Posterior cingulate gyrus (tissue), 11 donors: ENCODE measurements at regions not wholly inside any gene's neighbourhood (a gene's known extent, or its start where the extent isn't known, plus 50 kb on each side); places are given as distances from the start of the nearest gene placed in this dataset.

Experiments used
- DNase-seq, 10 donors: peaks; one replicate each; pipeline versions ENCODE4 v3.0.0 to v3.0.0-alpha.2; 2020 to 2021; ENCODE audit warnings: mixed read lengths in 3 of 10
- intact Hi-C: fragments of 100-400 bp; cut with DNase I; formaldehyde crosslinking; loops from one replicate; pipeline ENCODE4 v1.15.1; 2023

- intact Hi-C loops: no loop called here
- no peak for DNase-seq
These were observed 586.5 kb upstream of the NXPH2 start for GRCh38 chr2:139366681-139367080.

DNA sequence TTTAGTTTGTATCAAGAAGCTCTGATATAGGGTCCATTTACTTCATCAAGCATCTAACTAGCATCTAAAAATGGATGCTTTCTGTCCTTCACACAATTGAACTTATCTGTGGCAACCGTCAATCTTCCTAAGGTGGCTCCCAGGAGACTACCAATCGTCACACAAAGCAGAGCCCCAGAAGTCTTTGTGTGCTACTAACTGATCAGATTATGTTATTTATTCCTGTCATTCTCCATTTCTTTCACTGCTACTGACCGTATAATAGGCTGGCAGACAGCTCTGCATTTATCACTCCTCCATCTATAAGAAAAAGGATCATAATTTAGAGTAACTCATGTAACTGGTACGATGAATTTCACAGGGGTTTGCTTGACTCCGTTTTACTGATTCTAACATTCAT lies 585.0 kb upstream of the NXPH2 start:
- intact Hi-C loops: no loop called here
- DNase-seq: no peak

- intact Hi-C loops: no loop called here
- no peak for DNase-seq
These were observed 580.5 kb upstream of the NXPH2 start for GRCh38 chr2:139360654-139361053.

DNA sequence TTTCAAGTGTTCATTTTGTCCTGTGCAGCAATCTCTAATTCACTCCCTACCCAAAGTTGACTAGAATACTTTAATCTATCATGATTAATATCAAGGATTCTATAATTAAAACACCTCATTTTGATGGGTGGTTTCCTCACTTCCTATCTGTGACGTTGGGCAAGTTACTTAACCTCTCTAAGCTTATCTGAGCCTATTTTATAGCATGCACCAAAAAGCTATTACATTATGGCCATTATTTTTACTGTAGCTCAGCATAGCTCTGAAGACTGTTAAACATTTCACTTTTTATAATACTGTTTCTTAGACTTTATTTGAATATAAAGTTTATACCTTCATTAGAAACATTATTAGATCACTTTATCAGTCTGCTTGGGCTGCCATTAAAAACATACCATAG lies 579.6 kb upstream of the NXPH2 start:
- intact Hi-C loops: no loop called here
- DNase-seq: no peak

DNA sequence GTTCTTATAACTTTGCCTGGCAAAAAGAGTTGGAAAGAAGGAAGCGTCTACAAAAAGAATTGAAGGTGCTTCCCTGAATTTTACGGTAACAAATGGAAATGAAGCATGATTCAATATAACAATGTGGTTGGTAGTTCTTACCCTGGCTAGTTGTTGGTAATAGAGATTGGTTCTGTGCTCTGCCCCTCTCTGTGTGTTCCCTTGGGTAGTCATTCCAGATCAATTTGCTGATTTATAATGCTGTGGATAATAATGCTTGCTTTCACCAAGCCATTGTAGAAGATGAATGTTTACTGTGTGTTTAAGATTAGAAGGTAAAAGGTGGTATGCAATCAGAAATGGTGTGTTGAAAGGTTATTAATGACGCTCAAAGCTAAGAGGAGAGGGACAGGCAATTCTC lies 577.8 kb upstream of the NXPH2 start:
- no peak for DNase-seq
- intact Hi-C loops: no loop called here

DNA sequence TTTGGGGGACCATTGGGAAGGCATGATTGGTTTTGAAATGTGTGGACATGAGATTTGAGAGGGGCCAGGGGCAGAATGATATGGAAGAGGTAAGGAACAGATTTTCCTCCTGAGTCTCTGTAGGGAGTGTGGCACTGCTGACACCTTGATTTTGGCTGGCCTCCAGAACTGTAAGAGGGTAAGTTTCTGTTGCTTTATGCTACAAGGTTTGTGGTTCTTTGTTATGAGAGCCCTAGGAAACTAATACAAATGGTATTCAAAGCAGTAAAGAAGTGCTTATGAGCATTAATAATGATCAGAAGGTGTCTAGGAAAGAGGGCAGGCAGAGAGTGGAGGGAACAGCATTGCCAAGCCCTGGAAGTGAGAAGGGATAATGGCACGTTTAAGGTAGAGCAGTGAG lies 574.3 kb upstream of the NXPH2 start:
- intact Hi-C loops: no loop called here
- DNase-seq: no peak

- DNase-seq: no peak
- intact Hi-C loops: no loop called here
These were observed 573.7 kb upstream of the NXPH2 start for GRCh38 chr2:139353874-139354273.

DNA sequence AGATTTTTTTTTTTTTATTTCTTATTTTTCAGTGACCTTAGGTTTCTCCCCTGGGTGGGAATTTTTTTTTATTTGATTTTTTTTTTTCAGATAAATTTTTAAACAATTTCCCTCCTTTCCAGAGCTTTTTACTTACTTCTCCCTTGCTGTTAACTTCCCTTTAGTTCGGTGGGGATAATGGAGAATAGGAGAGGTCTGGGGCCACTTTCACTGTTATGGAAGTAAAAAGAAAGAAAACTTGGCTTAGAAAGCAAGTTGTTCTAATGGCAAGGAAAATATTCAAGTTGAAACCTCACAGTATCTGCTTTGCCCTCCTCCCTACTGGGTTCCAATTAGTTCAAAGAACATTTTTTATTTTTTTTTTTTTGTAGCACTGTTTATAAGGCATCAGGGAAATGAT lies 537.1 kb upstream of the NXPH2 start:
- DNase-seq: no peak
- intact Hi-C loops: no loop called here

GRCh38 chr2:139314059-139314458 lies 533.9 kb upstream of the NXPH2 start:
- no peak for DNase-seq
- intact Hi-C loops: no loop called here

DNA sequence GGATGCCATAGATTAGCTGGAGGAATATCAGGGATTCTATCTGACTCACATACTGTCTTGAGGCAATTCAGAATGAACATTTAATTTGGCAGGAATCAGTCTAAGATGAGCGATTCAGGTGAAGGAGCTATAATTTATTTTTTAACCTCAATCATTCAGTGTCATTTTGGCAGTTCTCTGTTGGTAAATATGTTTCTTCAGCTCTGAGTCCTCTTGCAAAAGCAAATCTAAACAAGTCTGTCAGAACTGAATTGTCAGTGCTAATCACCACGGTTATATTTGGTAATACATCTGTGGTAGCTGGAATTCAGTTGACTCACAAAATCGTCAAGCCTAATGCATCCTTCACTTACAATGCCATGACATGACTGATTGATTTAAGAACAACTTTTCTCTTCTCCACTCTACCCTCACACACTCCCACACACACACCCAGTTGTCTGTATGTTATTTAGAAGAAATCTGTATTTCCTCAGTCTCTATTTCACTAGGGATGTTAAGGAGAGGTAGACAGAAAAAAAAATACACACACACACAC lies 516.6 kb upstream of the NXPH2 start:
- intact Hi-C loops: no loop called here
- DNase-seq: no peak

DNA sequence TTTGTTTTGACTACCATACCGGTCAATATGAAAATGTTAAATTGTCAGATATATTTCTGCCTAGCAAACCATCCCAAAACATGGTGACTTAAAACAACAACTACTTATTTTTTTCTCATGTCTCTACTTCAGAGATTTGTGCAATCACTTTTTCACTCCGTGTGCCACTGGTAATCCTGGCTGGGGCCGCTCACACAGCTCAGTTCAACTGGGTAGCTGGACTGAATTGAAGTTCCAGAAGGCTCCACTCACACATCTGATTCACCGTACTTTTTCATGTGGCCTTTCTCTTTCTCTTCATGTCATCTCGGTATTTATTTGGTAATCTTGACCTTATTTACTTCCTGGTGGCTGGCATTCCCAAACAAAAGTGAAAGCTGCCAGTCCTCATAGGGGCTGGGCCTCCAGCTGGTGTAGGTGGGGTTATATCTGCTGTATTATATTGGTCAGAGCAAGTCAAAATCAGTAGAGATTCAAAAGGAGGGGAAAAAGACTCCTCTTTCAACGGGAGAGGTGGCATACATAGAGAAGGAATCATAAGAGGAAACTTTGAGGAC lies 513.9 kb upstream of the NXPH2 start:
- intact Hi-C loops: no loop called here
- DNase-seq: peak in 1 of 10 donors; percentile 31

DNA sequence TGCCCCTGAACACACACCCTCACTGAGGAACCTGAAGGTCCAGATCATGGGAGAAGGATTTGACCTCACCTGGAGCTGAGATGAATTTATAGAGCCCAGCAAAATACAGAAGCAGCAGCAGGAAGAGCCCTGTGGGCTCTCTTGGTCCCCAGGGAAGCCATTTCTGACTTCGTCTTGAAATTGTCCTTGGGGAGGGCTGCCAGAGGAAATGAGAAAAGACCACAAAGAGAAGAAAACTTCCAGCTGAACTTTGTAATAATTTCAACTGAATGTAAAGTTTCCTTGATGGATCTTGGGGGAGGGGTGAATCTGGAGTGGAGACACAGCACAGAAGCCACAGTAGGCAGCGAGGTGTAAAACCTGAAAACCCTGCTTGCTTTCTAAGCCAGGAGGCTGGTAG lies 500.9 kb upstream of the NXPH2 start:
- intact Hi-C loops: no loop called here
- DNase-seq: no peak

- intact Hi-C loops: no loop called here
- DNase-seq: no peak
These were observed 491.7 kb upstream of the NXPH2 start for GRCh38 chr2:139271879-139272278.

GRCh38 chr2:139271149-139271548 lies 491.0 kb upstream of the NXPH2 start:
- DNase-seq: peak in 1 of 10 donors; percentile 50
- intact Hi-C loops: no loop called here

- intact Hi-C loops: no loop called here
- DNase-seq: no peak
These were observed 479.9 kb upstream of the NXPH2 start for GRCh38 chr2:139260052-139260430.

- intact Hi-C loops: no loop called here
- no peak for DNase-seq
These were observed 479.3 kb upstream of the NXPH2 start for GRCh38 chr2:139259422-139260051.

- intact Hi-C loops: no loop called here
- no peak for DNase-seq
These were observed 461.1 kb upstream of the NXPH2 start for GRCh38 chr2:139241286-139241685.

DNA sequence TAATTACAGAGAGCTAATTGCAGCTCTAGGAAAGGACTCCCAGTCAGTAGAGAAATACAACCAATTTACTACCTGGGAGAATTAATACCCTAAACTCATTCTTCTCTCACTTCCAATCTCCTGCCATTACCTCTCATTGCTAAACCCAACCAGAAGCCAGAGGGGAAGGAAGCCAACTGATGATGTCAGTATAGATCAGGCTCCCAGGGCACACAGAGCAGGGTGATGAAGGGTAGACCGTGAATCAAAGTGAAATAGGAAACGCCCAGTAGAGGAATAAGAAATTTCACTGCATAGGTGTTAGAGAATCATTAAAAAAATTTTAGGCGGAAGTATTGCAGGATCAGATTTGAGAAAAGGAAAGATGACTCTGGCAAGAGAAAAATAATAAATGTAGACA lies 456.8 kb upstream of the NXPH2 start:
- DNase-seq: no peak
- intact Hi-C loops: no loop called here

DNA sequence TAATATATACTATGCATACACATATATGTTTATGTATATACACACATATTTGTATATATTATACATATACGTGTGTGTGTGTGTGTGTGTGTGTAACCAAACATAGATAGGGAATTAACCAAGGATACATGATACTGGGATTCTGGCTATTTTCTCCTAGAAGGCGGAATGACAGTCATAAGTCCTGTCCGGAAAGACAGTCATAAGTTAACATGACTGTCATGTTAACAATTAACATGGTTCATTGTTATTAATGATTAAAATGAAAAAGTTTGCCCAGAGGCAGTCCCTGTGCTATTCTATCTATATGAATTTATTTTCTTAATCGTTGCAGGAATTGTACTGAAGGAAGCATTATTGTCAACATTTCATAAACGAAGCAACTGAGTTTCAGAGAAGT lies 450.7 kb upstream of the NXPH2 start:
- DNase-seq: no peak

DNA sequence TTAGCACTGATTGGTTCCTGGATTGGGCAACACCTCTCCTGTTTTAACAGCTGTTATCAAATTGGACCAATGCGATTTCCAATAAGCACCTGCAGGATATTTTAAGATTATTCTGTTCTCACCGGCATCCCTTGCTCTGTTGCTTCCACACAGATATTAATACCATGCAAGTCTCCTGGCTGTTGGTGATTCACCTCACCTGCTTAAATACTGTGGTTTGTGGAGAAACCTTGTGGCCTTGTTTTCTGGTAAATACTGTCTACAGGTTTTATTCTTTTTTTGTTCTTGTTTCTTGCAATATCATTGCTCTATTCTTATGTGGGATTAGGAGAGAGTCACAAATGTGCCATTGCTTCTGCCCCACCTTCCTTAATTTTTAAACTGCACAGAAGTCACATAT lies 448.1 kb upstream of the NXPH2 start:
- DNase-seq: no peak

More for the DNA sequence above, 450.7 kb upstream of the NXPH2 start:
- intact Hi-C loops: no loop called here

GRCh38 chr2:139225961-139226360 lies 445.8 kb upstream of the NXPH2 start:
- intact Hi-C loops: no loop called here
- no peak for DNase-seq

More for the DNA sequence above, 448.1 kb upstream of the NXPH2 start:
- intact Hi-C loops: no loop called here

GRCh38 chr2:139218181-139218580 lies 438.0 kb upstream of the NXPH2 start:
- no peak for DNase-seq
- intact Hi-C loops: no loop called here

- no peak for DNase-seq
- intact Hi-C loops: no loop called here
These were observed 437.5 kb upstream of the NXPH2 start for GRCh38 chr2:139217641-139218040.
